OCI-LY7 (cell line): ENCODE measurements at regions not wholly inside any gene's neighbourhood (a gene's known extent, or its start where the extent isn't known, plus 50 kb on each side); places are given as distances from the start of the nearest gene placed in this dataset.

Experiments
- BruUV-seq: library from RNA; stranded (reverse); fragments of 400-500 nt; replicated peaks from 2 replicates; lab custom pipeline; 2021; lab: Mats Ljungman, UMichigan
- CTCF ChIA-PET: fragments of 300-600 bp; sonication (Branson Sonifier 250); formaldehyde crosslinking; loops from one replicate; lab custom pipeline; 2022; ENCODE audit warnings: antibody characterized with exemption; ENCODE audit not compliant: unreplicated experiment; lab: Charles Lee
- POLR2A ChIA-PET: fragments of 300-600 bp; sonication (Branson Sonifier 250); formaldehyde crosslinking; loops from one replicate; lab custom pipeline; 2022; ENCODE audit warnings: antibody characterized with exemption; lab: Charles Lee
- DNase-seq: peaks from one replicate; pipeline ENCODE4 v3.0.0-alpha.2; 2015; ENCODE audit warnings: low spot score
- H2AFZ ChIP-seq: fragments of 200-600 bp; sonication (generic), shearing (Covaris generic); 2 replicates; pipeline ENCODE4 v1.6.1; 2014; ENCODE audit warnings: mild to moderate bottlenecking, antibody characterized with exemption, low read length, moderate library complexity
- H3K27ac ChIP-seq: fragments of 200-600 bp; sonication (generic); 2 replicates; pipeline ENCODE4 v1.5.1; 2014; ENCODE audit warnings: mixed run types, low read depth, mild to moderate bottlenecking, moderate library complexity, low read length, inconsistent platforms; ENCODE audit not compliant: poor library complexity, severe bottlenecking
- H3K36me3 ChIP-seq: fragments of 200-600 bp; sonication (generic); 2 replicates; pipeline ENCODE4 v1.6.1; 2014; ENCODE audit warnings: mild to moderate bottlenecking, antibody characterized with exemption, low read length, moderate library complexity, mixed read lengths; ENCODE audit not compliant: insufficient read depth
- H3K4me1 ChIP-seq: fragments of 200-600 bp; sonication (generic); 2 replicates; pipeline ENCODE4 v1.5.1; 2014; ENCODE audit warnings: mild to moderate bottlenecking, low read length; ENCODE audit not compliant: insufficient read depth, poor library complexity, severe bottlenecking
- H3K4me2 ChIP-seq: fragments of 200-600 bp; sonication (generic); 2 replicates; pipeline ENCODE4 v1.6.1; 2014; ENCODE audit warnings: mild to moderate bottlenecking, low read length
- H3K4me3 ChIP-seq: fragments of 200-600 bp; sonication (generic); 2 replicates; pipeline ENCODE4 v1.5.1; 2014; ENCODE audit warnings: mild to moderate bottlenecking, low read depth, low read length; ENCODE audit not compliant: poor library complexity, severe bottlenecking
- H3K79me2 ChIP-seq: fragments of 200-600 bp; sonication (generic); 2 replicates; pipeline ENCODE4 v1.6.1; 2016; ENCODE audit warnings: low read depth, mild to moderate bottlenecking, low read length, moderate library complexity, mixed read lengths; ENCODE audit not compliant: insufficient read depth
- H3K9me2 ChIP-seq: fragments of 200-600 bp; sonication (generic); 2 replicates; pipeline ENCODE4 v1.6.1; 2016; ENCODE audit warnings: mild to moderate bottlenecking, low read length, mixed read lengths; ENCODE audit not compliant: insufficient read depth
- H3K9me3 ChIP-seq: fragments of 200-600 bp; sonication (generic); 2 replicates; pipeline ENCODE4 v1.6.1; 2014; ENCODE audit warnings: mild to moderate bottlenecking, mixed run types, low read length, mixed read lengths
- H4K20me1 ChIP-seq: fragments of 200-600 bp; sonication (generic); 2 replicates; pipeline ENCODE4 v1.6.1; 2014; ENCODE audit warnings: mild to moderate bottlenecking, antibody characterized with exemption, low read length, moderate library complexity, mixed read lengths; ENCODE audit not compliant: insufficient read depth
- EZH2phosphoT487 ChIP-seq: fragments of 200-600 bp; sonication (generic); IDR thresholded peaks from 2 replicates; pipeline ENCODE4 v1.6.1; 2018; ENCODE audit warnings: low read depth, borderline replicate concordance, mild to moderate bottlenecking, mixed run types, antibody characterized with exemption, low read length, moderate library complexity, mixed read lengths
- intact Hi-C: fragments of 100-400 bp; cut with micrococcal nuclease; formaldehyde crosslinking; loops from one replicate; pipeline ENCODE4 v1.10.0; 2022; ENCODE audit not compliant: unreplicated experiment
- TF ChIP-seq, protein P1 (sequence below): fragments of 200-600 bp; sonication (generic); conservative IDR thresholded peaks from 2 replicates; pipeline ENCODE4 v1.5.1; 2014; ENCODE audit warnings: mild to moderate bottlenecking, antibody characterized with exemption, low read length, moderate library complexity, mixed read lengths

DNA sequence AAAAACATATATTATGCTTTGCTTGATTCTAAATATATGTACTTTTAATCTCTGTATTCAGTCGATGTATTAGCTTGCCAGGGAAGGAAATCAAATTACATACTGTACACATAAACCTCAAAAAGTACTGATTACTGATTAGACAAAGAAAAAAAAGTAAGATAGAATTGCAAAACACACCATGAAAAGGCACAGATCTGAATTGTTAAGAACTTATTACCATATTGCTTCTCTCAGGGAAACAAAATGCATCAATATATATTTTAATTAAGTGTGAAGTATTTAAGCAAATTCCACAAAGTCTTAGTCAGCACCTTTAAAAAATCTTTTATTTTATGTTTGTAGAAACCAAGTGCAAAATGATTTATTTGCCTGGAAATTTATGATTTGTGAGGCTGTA lies 309.3 kb downstream of the RNF144A start:
- Histone ChIP-seq H3K4me2 (no peak overlapping the region), H3K79me2 (no peaks in the 10 kb centered on the region), H2AFZ (no peak overlapping the region), H3K36me3 (no peaks in the 10 kb centered on the region), H3K4me1 (no peaks in the 10 kb centered on the region), H3K27ac (no peak overlapping the region), H4K20me1 (no peaks in the 10 kb centered on the region), H3K9me3 (no peaks in the 10 kb centered on the region), H3K9me2 (no peaks in the 10 kb centered on the region), H3K4me3 (no peak overlapping the region)
- DNase-seq = no peak
- TF ChIP-seq, protein P1, sequence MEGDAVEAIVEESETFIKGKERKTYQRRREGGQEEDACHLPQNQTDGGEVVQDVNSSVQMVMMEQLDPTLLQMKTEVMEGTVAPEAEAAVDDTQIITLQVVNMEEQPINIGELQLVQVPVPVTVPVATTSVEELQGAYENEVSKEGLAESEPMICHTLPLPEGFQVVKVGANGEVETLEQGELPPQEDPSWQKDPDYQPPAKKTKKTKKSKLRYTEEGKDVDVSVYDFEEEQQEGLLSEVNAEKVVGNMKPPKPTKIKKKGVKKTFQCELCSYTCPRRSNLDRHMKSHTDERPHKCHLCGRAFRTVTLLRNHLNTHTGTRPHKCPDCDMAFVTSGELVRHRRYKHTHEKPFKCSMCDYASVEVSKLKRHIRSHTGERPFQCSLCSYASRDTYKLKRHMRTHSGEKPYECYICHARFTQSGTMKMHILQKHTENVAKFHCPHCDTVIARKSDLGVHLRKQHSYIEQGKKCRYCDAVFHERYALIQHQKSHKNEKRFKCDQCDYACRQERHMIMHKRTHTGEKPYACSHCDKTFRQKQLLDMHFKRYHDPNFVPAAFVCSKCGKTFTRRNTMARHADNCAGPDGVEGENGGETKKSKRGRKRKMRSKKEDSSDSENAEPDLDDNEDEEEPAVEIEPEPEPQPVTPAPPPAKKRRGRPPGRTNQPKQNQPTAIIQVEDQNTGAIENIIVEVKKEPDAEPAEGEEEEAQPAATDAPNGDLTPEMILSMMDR = no peak
- no peak for TF ChIP-seq EZH2phosphoT487
- intact Hi-C loops = no loop called here
- no TSS peak for BruUV-seq
- CTCF ChIA-PET = no interaction called here
- POLR2A ChIA-PET = no interaction called here

DNA sequence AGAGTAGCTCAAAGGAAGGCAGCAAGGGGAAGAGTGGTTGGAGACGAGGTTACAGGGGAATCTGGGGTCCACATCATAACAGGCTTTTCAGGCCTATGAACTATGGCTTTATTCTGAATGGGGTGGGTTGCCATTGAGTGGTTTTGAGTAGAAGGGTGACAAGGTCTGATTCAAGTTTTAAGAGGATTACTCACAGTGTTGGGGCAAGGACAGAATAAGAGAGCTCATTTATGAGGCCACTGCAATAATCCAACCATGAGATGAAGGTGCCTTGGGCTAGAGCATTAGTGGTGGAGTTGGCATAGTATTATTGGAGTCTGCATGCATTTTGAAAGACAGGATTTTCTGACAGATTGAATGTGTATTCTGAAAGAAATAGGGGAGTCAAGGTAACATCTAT lies 315.9 kb downstream of the RNF144A start:
- ChIA-PET POLR2A (interaction anchor here (0.8 kb wide), 1 partner anchor 117 kb away, joined by 3 read pairs; no protein-coding TSS in a partner anchor), CTCF (no interaction called here)
- H3K9me2 ChIP-seq = no peaks in the 10 kb centered on the region
- H4K20me1 ChIP-seq = no peaks in the 10 kb centered on the region
- TF ChIP-seq EZH2phosphoT487 = no peak
- TF ChIP-seq, protein P1 = no peak
- BruUV-seq = no TSS peak
- H3K4me2 ChIP-seq = no peak overlapping the region
- DNase-seq = no peak
- H2AFZ ChIP-seq = no peak overlapping the region
- intact Hi-C loops = no loop called here
- no peaks in the 10 kb centered on the region for H3K36me3 ChIP-seq
- no peak overlapping the region for H3K27ac ChIP-seq
- H3K4me3 ChIP-seq = no peak overlapping the region
- no peaks in the 10 kb centered on the region for H3K4me1 ChIP-seq
- H3K9me3 ChIP-seq = no peaks in the 10 kb centered on the region
- no peaks in the 10 kb centered on the region for H3K79me2 ChIP-seq

DNA sequence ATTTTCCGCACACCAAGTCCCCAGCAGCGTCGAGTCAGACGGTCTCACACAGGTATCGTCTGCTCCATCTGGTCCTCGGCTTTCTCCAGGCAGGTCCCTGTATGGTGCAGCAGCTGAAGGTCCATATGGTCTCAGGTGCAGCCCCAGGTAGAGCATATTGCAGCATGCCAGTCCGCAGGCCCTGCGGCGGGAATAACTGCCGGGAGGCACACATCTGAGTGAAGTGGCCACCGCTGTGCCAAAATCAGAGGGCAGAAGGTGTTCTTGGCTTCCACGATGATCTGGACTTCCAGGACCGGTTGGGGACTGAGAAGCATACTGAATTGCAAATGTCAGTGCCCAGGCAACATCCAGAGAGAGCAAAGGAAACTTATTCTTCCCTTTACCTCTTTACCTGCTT lies 320.3 kb downstream of the RNF144A start:
- intact Hi-C loops = no loop called here
- no peak overlapping the region for H3K4me3 ChIP-seq
- no peak for DNase-seq
- H3K79me2 ChIP-seq = no peaks in the 10 kb centered on the region
- H2AFZ ChIP-seq = no peak overlapping the region
- CTCF ChIA-PET = no interaction called here
- H3K4me1 ChIP-seq = no peaks in the 10 kb centered on the region
- H3K4me2 ChIP-seq = no peak overlapping the region
- H3K9me2 ChIP-seq = no peaks in the 10 kb centered on the region
- POLR2A ChIA-PET = no interaction called here
- no peak overlapping the region for H3K27ac ChIP-seq
- BruUV-seq = no TSS peak
- no peak for TF ChIP-seq EZH2phosphoT487
- TF ChIP-seq, protein P1 = no peak
- no peaks in the 10 kb centered on the region for H3K9me3 ChIP-seq
- no peaks in the 10 kb centered on the region for H3K36me3 ChIP-seq
- no peaks in the 10 kb centered on the region for H4K20me1 ChIP-seq
